Endothelial cell of umbilical vein (primary cell): ENCODE measurements at regions not wholly inside any gene's neighbourhood (a gene's known extent, or its start where the extent isn't known, plus 50 kb on each side); places are given as distances from the start of the nearest gene placed in this dataset.

Experiments
- BruUV-seq: library from RNA; stranded (reverse); fragments of 400-500 nt; replicated peaks from 2 replicates; lab custom pipeline; 2021; lab: Mats Ljungman, UMichigan
- CTCF ChIA-PET: fragments of 300-600, 350-600 bp; sonication (Branson Sonifier 250); formaldehyde crosslinking; loops from one replicate; lab custom pipeline; 2021; ENCODE audit warnings: antibody characterized with exemption, inconsistent platforms; lab: Charles Lee
- POLR2A ChIA-PET: fragments of 300-600, 350-600 bp; sonication (Branson Sonifier 250); formaldehyde crosslinking; loops from one replicate; lab custom pipeline; 2021; ENCODE audit warnings: antibody characterized with exemption, inconsistent platforms; lab: Charles Lee
- DNase-seq: peaks from one replicate; pipeline ENCODE4 v3.0.0-alpha.2; 2011; ENCODE audit warnings: low read depth, low spot score
- FAIRE-seq: peaks from 2 replicates; lab custom pipeline; 2011; peaks lifted over from hg19 to GRCh38; lab: Jason Lieb, UNC
- H2AFZ ChIP-seq: 2 replicates; pipeline ENCODE4 v1.6.0; 2012; ENCODE audit warnings: low read depth, low read length, control low read depth, inconsistent platforms
- H3K27ac ChIP-seq: 2 replicates; pipeline ENCODE4 v1.5.1; 2011; ENCODE audit warnings: low read depth, mild to moderate bottlenecking, control low read depth, low read length, moderate library complexity; ENCODE audit not compliant: insufficient read depth
- H3K27me3 ChIP-seq, 2 experiments: 2 replicates each; pipeline versions ENCODE4 v1.6.0 to v1.6.1; 2011; ENCODE audit warnings: low read length in 2 of 2, mixed read lengths in 1 of 2; ENCODE audit not compliant: control insufficient read depth in 2 of 2, insufficient read depth in 2 of 2
- H3K36me3 ChIP-seq, 2 experiments: 2 replicates in 1 of 2; 3 replicates in 1 of 2; pipeline ENCODE4 v1.5.1; 2011; ENCODE audit warnings: low read length in 2 of 2, mild to moderate bottlenecking in 1 of 2, moderate library complexity in 1 of 2; ENCODE audit not compliant: control insufficient read depth in 2 of 2, insufficient read depth in 2 of 2; ENCODE audit errors: extremely low read depth in 1 of 2
- H3K4me1 ChIP-seq: 3 replicates; pipeline ENCODE4 v1.5.1; 2011; ENCODE audit warnings: mild to moderate bottlenecking, low read length; ENCODE audit not compliant: control insufficient read depth, insufficient read depth; ENCODE audit errors: extremely low read depth
- H3K4me2 ChIP-seq: 2 replicates; pipeline ENCODE4 v1.6.1; 2011; ENCODE audit warnings: low read length, control low read depth, mixed read lengths; ENCODE audit not compliant: insufficient read depth
- H3K4me3 ChIP-seq, 3 experiments: fragments of 200-600 bp in 1 of 3; sonication (generic), shearing (Covaris generic) in 1 of 3; replicated peaks in 1 of 3; 2 replicates each; pipeline ENCODE4 v1.5.1; 2011 to 2016; ENCODE audit warnings: control low read depth in 3 of 3, low read length in 3 of 3, mild to moderate bottlenecking in 2 of 3, inconsistent platforms in 1 of 3, low read depth in 1 of 3, moderate library complexity in 1 of 3; ENCODE audit not compliant: insufficient read depth in 1 of 3
- H3K79me2 ChIP-seq: 2 replicates; pipeline ENCODE4 v1.6.0; 2012; ENCODE audit warnings: low read length, inconsistent platforms; ENCODE audit not compliant: control insufficient read depth, insufficient read depth
- H3K9ac ChIP-seq: replicated peaks from 2 replicates; pipeline ENCODE3; 2011; ENCODE audit warnings: low read length, control low read depth; ENCODE audit not compliant: insufficient read depth; ENCODE audit errors: extremely low read depth
- H3K9me1 ChIP-seq: replicated peaks from 3 replicates; pipeline ENCODE4 v1.6.0; 2011; ENCODE audit warnings: mild to moderate bottlenecking, low read length; ENCODE audit not compliant: control insufficient read depth, insufficient read depth; ENCODE audit errors: extremely low read depth
- H3K9me3 ChIP-seq: replicated peaks from 2 replicates; pipeline ENCODE4 v1.5.1; 2012; ENCODE audit warnings: low read length, inconsistent platforms; ENCODE audit not compliant: control insufficient read depth, insufficient read depth
- H4K20me1 ChIP-seq: replicated peaks from 2 replicates; pipeline ENCODE3; 2011; ENCODE audit warnings: mild to moderate bottlenecking, low read length; ENCODE audit not compliant: control insufficient read depth, insufficient read depth; ENCODE audit errors: extremely low read depth
- JUN ChIP-seq: IDR thresholded peaks from 2 replicates; pipeline ENCODE4 v1.6.1; 2011; ENCODE audit warnings: borderline replicate concordance, low read depth; ENCODE audit not compliant: insufficient read length, insufficient read depth
- MAX ChIP-seq: IDR thresholded peaks from 2 replicates; pipeline ENCODE4 v1.6.1; 2011; ENCODE audit not compliant: insufficient read depth, insufficient read length
- MYC ChIP-seq: IDR thresholded peaks from one replicate; pipeline ENCODE4 v1.6.1; 2011; ENCODE audit warnings: mild to moderate bottlenecking, low read depth, low read length
- POLR2AphosphoS5 ChIP-seq: IDR thresholded peaks from 2 replicates; pipeline ENCODE4 v1.6.1; 2012; ENCODE audit warnings: low read depth, mild to moderate bottlenecking, control low read depth, low read length, moderate library complexity; ENCODE audit not compliant: insufficient read depth
- dilution Hi-C: fragments of 300-500 bp; cut with MboI; formaldehyde crosslinking; loops from one replicate; pipeline ENCODE4 v1.15.0; 2019; ENCODE audit warnings: low sequenced_read_pairs; ENCODE audit not compliant: extremely low pct_ligation_motif_present
- intact Hi-C: fragments of 100-400 bp; cut with micrococcal nuclease; formaldehyde crosslinking; loops from one replicate; pipeline ENCODE4 v1.10.0; 2022
- TF ChIP-seq, protein P1 (sequence below), 2 donors: IDR thresholded peaks; 1 replicate in 1 of 2; 2 replicates in 1 of 2; pipeline ENCODE4 v1.5.1; 2011; ENCODE audit warnings: low read length in 2 of 2, mild to moderate bottlenecking in 2 of 2, moderate library complexity in 2 of 2, control low read depth in 1 of 2, inconsistent platforms in 1 of 2, low read depth in 1 of 2; ENCODE audit not compliant: insufficient read depth in 1 of 2; ENCODE audit errors: extremely low read depth in 1 of 2

DNA sequence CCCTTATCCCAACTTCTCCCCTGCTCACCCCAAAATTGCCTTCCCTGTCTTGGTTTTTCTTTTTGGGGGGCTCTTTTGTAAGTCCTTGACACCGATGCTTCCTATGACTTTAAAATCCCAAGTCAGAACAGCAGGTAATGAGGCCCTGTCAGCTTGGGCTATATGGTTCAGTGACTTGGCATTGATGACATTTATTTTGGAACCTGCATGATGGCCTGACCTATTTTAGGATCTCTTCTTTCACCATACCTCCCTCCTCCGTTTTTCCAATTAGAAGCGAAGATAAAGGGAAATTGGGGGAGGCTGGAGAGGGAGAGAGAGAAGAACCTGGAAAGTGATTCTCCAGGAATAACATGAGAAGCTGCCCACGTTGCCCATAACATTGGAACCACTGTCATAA lies 424.9 kb upstream of the AUTS2 start:
- intact Hi-C loops = no loop called here
- no peak for FAIRE-seq

GRCh38 chr7:69173846-69174245 lies 424.4 kb upstream of the AUTS2 start:
- intact Hi-C loops = no loop called here
- Histone ChIP-seq H3K27me3 (no peaks in the 10 kb centered on the region), H3K9me1 (no peaks in the 10 kb centered on the region), H3K36me3 (no peaks in the 10 kb centered on the region), H3K4me1 (no peaks in the 10 kb centered on the region), H3K4me2 (no peak overlapping the region), H3K9ac (no peak overlapping the region), H4K20me1 (no peaks in the 10 kb centered on the region), H3K4me3 (no peak overlapping the region), H3K27ac (no peak overlapping the region), H3K9me3 (no peaks in the 10 kb centered on the region), H2AFZ (no peak overlapping the region), H3K79me2 (no peaks in the 10 kb centered on the region)
- dilution Hi-C loops = no loop called here
- ChIA-PET CTCF (no interaction called here), POLR2A (no interaction called here)
- TF ChIP-seq, protein P1, sequence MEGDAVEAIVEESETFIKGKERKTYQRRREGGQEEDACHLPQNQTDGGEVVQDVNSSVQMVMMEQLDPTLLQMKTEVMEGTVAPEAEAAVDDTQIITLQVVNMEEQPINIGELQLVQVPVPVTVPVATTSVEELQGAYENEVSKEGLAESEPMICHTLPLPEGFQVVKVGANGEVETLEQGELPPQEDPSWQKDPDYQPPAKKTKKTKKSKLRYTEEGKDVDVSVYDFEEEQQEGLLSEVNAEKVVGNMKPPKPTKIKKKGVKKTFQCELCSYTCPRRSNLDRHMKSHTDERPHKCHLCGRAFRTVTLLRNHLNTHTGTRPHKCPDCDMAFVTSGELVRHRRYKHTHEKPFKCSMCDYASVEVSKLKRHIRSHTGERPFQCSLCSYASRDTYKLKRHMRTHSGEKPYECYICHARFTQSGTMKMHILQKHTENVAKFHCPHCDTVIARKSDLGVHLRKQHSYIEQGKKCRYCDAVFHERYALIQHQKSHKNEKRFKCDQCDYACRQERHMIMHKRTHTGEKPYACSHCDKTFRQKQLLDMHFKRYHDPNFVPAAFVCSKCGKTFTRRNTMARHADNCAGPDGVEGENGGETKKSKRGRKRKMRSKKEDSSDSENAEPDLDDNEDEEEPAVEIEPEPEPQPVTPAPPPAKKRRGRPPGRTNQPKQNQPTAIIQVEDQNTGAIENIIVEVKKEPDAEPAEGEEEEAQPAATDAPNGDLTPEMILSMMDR (IDR thresholded peaks at IDR 0.05; ENCODE audit: extremely low read depth in 1 of 2, insufficient read depth in 1 of 2, low read depth in 1 of 2, low read length in 2 of 2) = no peak
- TF ChIP-seq MAX = no peak
- BruUV-seq = no TSS peak
- DNase-seq (no peak), FAIRE-seq (no peak)

More for the DNA sequence above, 424.9 kb upstream of the AUTS2 start:
- BruUV-seq = no TSS peak
- ChIA-PET POLR2A (no interaction called here), CTCF (no interaction called here)
- no peaks in the 10 kb centered on the region for H3K79me2 ChIP-seq
- H3K9me1 ChIP-seq = no peaks in the 10 kb centered on the region
- H3K4me2 ChIP-seq = no peak overlapping the region
- H3K36me3 ChIP-seq = no peaks in the 10 kb centered on the region
- no peaks in the 10 kb centered on the region for H3K27me3 ChIP-seq
- no peaks in the 10 kb centered on the region for H4K20me1 ChIP-seq
- H3K4me1 ChIP-seq = no peaks in the 10 kb centered on the region
- no peak overlapping the region for H2AFZ ChIP-seq
- TF ChIP-seq JUN = no peak
- TF ChIP-seq MYC = no peak
- no peak for TF ChIP-seq POLR2AphosphoS5
- DNase-seq = no peak
- no peak overlapping the region for H3K4me3 ChIP-seq
- H3K27ac ChIP-seq = no peak overlapping the region
- no peaks in the 10 kb centered on the region for H3K9me3 ChIP-seq
- dilution Hi-C loops = no loop called here
- no peak overlapping the region for H3K9ac ChIP-seq
